H1 (cell line): ENCODE measurements at regions not wholly inside any gene's neighbourhood (a gene's known extent, or its start where the extent isn't known, plus 50 kb on each side); places are given as distances from the start of the nearest gene placed in this dataset.

Source experiments
- CTCF ChIA-PET: fragments of 300-600 bp; sonication (Branson Sonifier 250); formaldehyde crosslinking; loops from one replicate; lab custom pipeline; 2021; ENCODE audit not compliant: partially characterized antibody; lab: Charles Lee
- POLR2A ChIA-PET: fragments of 300-600 bp; sonication (Branson Sonifier 250); formaldehyde crosslinking; loops from one replicate; lab custom pipeline; 2021; ENCODE audit warnings: inconsistent platforms; ENCODE audit not compliant: partially characterized antibody; lab: Charles Lee
- DNase-seq, 2 experiments: peaks; one replicate each; pipeline versions ENCODE4 v3.0.0 to v3.0.0-alpha.2; 2010 to 2022; ENCODE audit warnings: low spot score in 2 of 2, low read depth in 1 of 2, mixed read lengths in 1 of 2
- FAIRE-seq: peaks from 2 replicates; lab custom pipeline; 2011; peaks lifted over from hg19 to GRCh38; lab: Jason Lieb, UNC
- H2AFZ ChIP-seq: 2 replicates; pipeline ENCODE4 v1.8.1; 2012; ENCODE audit warnings: low read length, inconsistent platforms
- H2AK5ac ChIP-seq: 2 replicates; pipeline ENCODE4 v1.6.1; 2013; ENCODE audit warnings: low read depth, low read length
- H2BK120ac ChIP-seq: replicated peaks from 2 replicates; pipeline ENCODE3; 2013; ENCODE audit warnings: low read depth, low read length, inconsistent platforms
- H2BK12ac ChIP-seq: 2 replicates; pipeline ENCODE4 v1.6.1; 2013; ENCODE audit warnings: low read depth, low read length
- H2BK15ac ChIP-seq: 2 replicates; pipeline ENCODE4 v1.6.1; 2013; ENCODE audit warnings: low read length
- H2BK20ac ChIP-seq: 2 replicates; pipeline ENCODE4 v1.6.1; 2013; ENCODE audit warnings: low read length
- H2BK5ac ChIP-seq: 2 replicates; pipeline ENCODE4 v1.6.1; 2013; ENCODE audit warnings: low read depth, low read length
- H3K14ac ChIP-seq: 2 replicates; pipeline ENCODE4 v1.6.1; 2013; ENCODE audit warnings: inconsistent platforms; ENCODE audit not compliant: insufficient read length
- H3K18ac ChIP-seq: 2 replicates; pipeline ENCODE4 v1.6.1; 2013; ENCODE audit warnings: low read length; ENCODE audit errors: extremely low read depth
- H3K23ac ChIP-seq: 2 replicates; pipeline ENCODE4 v1.6.1; 2013; ENCODE audit warnings: inconsistent platforms; ENCODE audit not compliant: insufficient read length
- H3K23me2 ChIP-seq: 2 replicates; pipeline ENCODE4 v1.6.1; 2013; ENCODE audit warnings: low read depth, low read length
- H3K27ac ChIP-seq: 2 replicates; pipeline ENCODE4 v1.6.1; 2011; ENCODE audit warnings: low read depth, low read length, inconsistent platforms
- H3K27me3 ChIP-seq, 4 experiments: replicated peaks in 1 of 4; 1 replicate in 1 of 4; 2 replicates in 3 of 4; pipeline versions ENCODE4 v1.6.1 to v1.8.1; 2011 to 2013; ENCODE audit warnings: low read length in 3 of 4, mild to moderate bottlenecking in 3 of 4, inconsistent platforms in 2 of 4, mixed read lengths in 2 of 4, moderate library complexity in 1 of 4; ENCODE audit not compliant: control insufficient read depth in 3 of 4, insufficient read depth in 3 of 4; ENCODE audit errors: extremely low read depth in 1 of 4
- H3K36me3 ChIP-seq, 4 experiments: 2 replicates each; pipeline versions ENCODE4 v1.6.1 to v1.8.1; 2011 to 2013; ENCODE audit warnings: mild to moderate bottlenecking in 4 of 4, low read length in 3 of 4, moderate library complexity in 2 of 4, control low read depth in 1 of 4, inconsistent platforms in 1 of 4; ENCODE audit not compliant: insufficient read depth in 4 of 4, control insufficient read depth in 2 of 4
- H3K4ac ChIP-seq: replicated peaks from 2 replicates; pipeline ENCODE3; 2013; ENCODE audit warnings: low read length, low read depth, mixed read lengths, inconsistent platforms; ENCODE audit not compliant: insufficient read length
- H3K4me1 ChIP-seq, 4 experiments: replicated peaks in 1 of 4; 1 replicate in 1 of 4; 2 replicates in 3 of 4; pipeline versions ENCODE4 v1.6.1 to v1.8.1; 2011 to 2013; ENCODE audit warnings: low read length in 3 of 4, inconsistent platforms in 2 of 4, mixed read lengths in 1 of 4; ENCODE audit not compliant: insufficient read depth in 4 of 4, control insufficient read depth in 3 of 4
- H3K4me2 ChIP-seq, 2 experiments: 2 replicates each; pipeline versions ENCODE4 v1.6.1 to v1.8.1; 2011 to 2013; ENCODE audit warnings: low read depth in 2 of 2, low read length in 2 of 2, control low read depth in 1 of 2, inconsistent platforms in 1 of 2, mild to moderate bottlenecking in 1 of 2; ENCODE audit not compliant: insufficient read depth in 1 of 2
- H3K4me3 ChIP-seq, 4 experiments: fragments of 200-600, 300-600 bp in 1 of 4; sonication (generic), shearing (Covaris generic), sonication (Bioruptor Twin) in 1 of 4; 2 replicates each; pipeline versions ENCODE4 v1.5.1 to v1.8.1; 2011 to 2016; ENCODE audit warnings: low read length in 4 of 4, low read depth in 3 of 4, control low read depth in 2 of 4, inconsistent platforms in 2 of 4, mild to moderate bottlenecking in 2 of 4, mixed read lengths in 1 of 4, moderate library complexity in 1 of 4; ENCODE audit not compliant: insufficient read depth in 2 of 4; ENCODE audit errors: extremely low read depth in 1 of 4
- H3K56ac ChIP-seq: replicated peaks from 2 replicates; pipeline ENCODE3; 2013; ENCODE audit warnings: low read depth, mild to moderate bottlenecking, mixed read lengths, low read length, inconsistent platforms; ENCODE audit not compliant: insufficient read length
- H3K79me1 ChIP-seq: 2 replicates; pipeline ENCODE4 v1.6.1; 2013; ENCODE audit warnings: low read depth, low read length, control low read depth
- H3K79me2 ChIP-seq, 2 experiments: 2 replicates each; pipeline versions ENCODE4 v1.6.1 to v1.8.1; 2012 to 2013; ENCODE audit warnings: low read length in 2 of 2, mild to moderate bottlenecking in 2 of 2, inconsistent platforms in 1 of 2; ENCODE audit not compliant: insufficient read depth in 2 of 2, control insufficient read depth in 1 of 2
- H3K9ac ChIP-seq, 4 experiments: replicated peaks in 1 of 4; 1 replicate in 1 of 4; 2 replicates in 3 of 4; pipeline versions ENCODE4 v1.6.1 to v1.8.1; 2011 to 2013; ENCODE audit warnings: low read depth in 3 of 4, low read length in 3 of 4, control low read depth in 2 of 4, mild to moderate bottlenecking in 2 of 4, moderate library complexity in 2 of 4, inconsistent platforms in 1 of 4; ENCODE audit errors: extremely low read depth in 1 of 4
- H3K9me3 ChIP-seq, 2 experiments: 2 replicates each; pipeline versions ENCODE4 v1.6.1 to v1.8.1; 2012 to 2013; ENCODE audit warnings: mild to moderate bottlenecking in 2 of 2, moderate library complexity in 2 of 2, control low read depth in 1 of 2, inconsistent platforms in 1 of 2, low read depth in 1 of 2, low read length in 1 of 2, mixed read lengths in 1 of 2; ENCODE audit not compliant: insufficient read depth in 2 of 2
- H4K20me1 ChIP-seq, 2 experiments: replicated peaks in 1 of 2; 2 replicates each; pipeline versions ENCODE3 to v1.8.1; 2011 to 2013; ENCODE audit warnings: inconsistent platforms in 2 of 2, low read length in 2 of 2, mild to moderate bottlenecking in 1 of 2; ENCODE audit not compliant: insufficient read depth in 2 of 2, control insufficient read depth in 1 of 2
- H4K5ac ChIP-seq: 2 replicates; pipeline ENCODE4 v1.6.1; 2013; ENCODE audit warnings: low read length, low read depth, mixed read lengths, inconsistent platforms; ENCODE audit not compliant: insufficient read length
- H4K8ac ChIP-seq: 2 replicates; pipeline ENCODE4 v1.8.0; 2013; ENCODE audit warnings: mild to moderate bottlenecking, moderate library complexity, low read length, inconsistent platforms; ENCODE audit not compliant: insufficient read depth; ENCODE audit errors: extremely low read depth
- H4K91ac ChIP-seq: replicated peaks from 2 replicates; pipeline ENCODE3; 2013; ENCODE audit warnings: low read length, mixed read lengths, inconsistent platforms; ENCODE audit not compliant: insufficient read length
- EGR1 ChIP-seq: IDR thresholded peaks from 2 replicates; pipeline ENCODE4 v1.6.1; 2011; ENCODE audit warnings: low read depth, low read length, borderline replicate concordance
- KDM1A ChIP-seq: fragments of 200-600, 300-600 bp; sonication (generic); IDR thresholded peaks from 2 replicates; pipeline ENCODE4 v1.7.1; 2016; ENCODE audit warnings: mild to moderate bottlenecking, low read length, borderline replicate concordance
- WGBS, 2 experiments: shearing (Covaris generic) in 1 of 2; methylation state at CpG; one replicate each; pipeline versions ENCODE4 v1.1.6 to v1.1.7; 2013 to 2015; ENCODE audit warnings: low lambda C conversion rate in 2 of 2, mixed read lengths in 2 of 2, inconsistent platforms in 1 of 2, low coverage in 1 of 2, missing lambda C conversion rate in 1 of 2; ENCODE audit not compliant: insufficient replicate concordance in 2 of 2, insufficient coverage in 1 of 2, insufficient read length in 1 of 2; ENCODE audit errors: extremely low coverage in 1 of 2, missing lambda C conversion rate in 1 of 2; 5-methylcytosine and 5-hydroxymethylcytosine counted together

- H3K9ac ChIP-seq = no peak overlapping the region
- no peak overlapping the region for H3K18ac ChIP-seq
- FAIRE-seq (no peak), DNase-seq (no peak)
- no peaks in the 10 kb centered on the region for H3K23me2 ChIP-seq
- H4K8ac ChIP-seq = no peak overlapping the region
- H2AK5ac ChIP-seq = no peak overlapping the region
- H3K4me2 ChIP-seq = no peak overlapping the region
- H3K56ac ChIP-seq = no peak overlapping the region
- no peak overlapping the region for H3K23ac ChIP-seq
- H2BK120ac ChIP-seq = no peak overlapping the region
- H3K4me3 ChIP-seq = no peak overlapping the region
- H2BK20ac ChIP-seq = no peak overlapping the region
- no peak overlapping the region for H3K4ac ChIP-seq
- H2BK12ac ChIP-seq = no peak overlapping the region
- no peaks in the 10 kb centered on the region for H3K36me3 ChIP-seq
- H3K4me1 ChIP-seq = no peaks in the 10 kb centered on the region
- H4K20me1 ChIP-seq = no peaks in the 10 kb centered on the region
- H3K79me2 ChIP-seq = no peaks in the 10 kb centered on the region
- 86% methylated on average over 1 of the region's 1 CpG; no CpG with 5 or more reads in 1 of the 2 experiments for WGBS, 2 experiments
- H3K9me3 ChIP-seq = peaks cover 0 to 3% of the 10 kb centered on the region in 2 experiments; a peak in 1 of 4 replicates
- H4K91ac ChIP-seq = no peak overlapping the region
- H3K27me3 ChIP-seq = no peaks in the 10 kb centered on the region
- POLR2A ChIA-PET = no interaction called here
- H2BK15ac ChIP-seq = no peak overlapping the region
- no peak overlapping the region for H2BK5ac ChIP-seq
- H3K27ac ChIP-seq = no peak overlapping the region
- CTCF ChIA-PET = interaction anchor here (1.4 kb wide), 1 partner anchor 9 kb away, joined by 3 read pairs; no protein-coding TSS in a partner anchor
- H2AFZ ChIP-seq = no peak overlapping the region
- H4K5ac ChIP-seq = no peak overlapping the region
- H3K79me1 ChIP-seq = no peaks in the 10 kb centered on the region
- peak; percentile 78; the same call in 1 of the 2 replicates for TF ChIP-seq KDM1A
- no peak for TF ChIP-seq EGR1
- no peak overlapping the region for H3K14ac ChIP-seq
These were observed 181.1 kb upstream of the C2CD4B start for GRCh38 chr15:62346168-62346567.
